LNCAP (cell line): ENCODE measurements at regions not wholly inside any gene's neighbourhood (a gene's known extent, or its start where the extent isn't known, plus 50 kb on each side); places are given as distances from the start of the nearest gene placed in this dataset.

Experiments used
- CTCF ChIP-seq: fragments of 450-650 bp; IDR thresholded peaks from 2 replicates; pipeline ENCODE4 v1.5.1; 2017; ENCODE audit warnings: mild to moderate bottlenecking

- TF ChIP-seq CTCF, result no peak
Observed at GRCh38 chr16:61237884-61238485, 798.3 kb downstream of the CDH8 start.

- no peak for TF ChIP-seq CTCF
Observed at GRCh38 chr16:61233713-61234112, 802.5 kb downstream of the CDH8 start.

GRCh38 chr16:61228371-61228770 lies 807.9 kb downstream of the CDH8 start:
- no peak for TF ChIP-seq CTCF

GRCh38 chr16:61215605-61216004 lies 820.6 kb downstream of the CDH8 start:
- TF ChIP-seq CTCF, result no peak

- no peak for TF ChIP-seq CTCF
Observed at GRCh38 chr16:61214780-61215179, 821.5 kb downstream of the CDH8 start.

- no peak for TF ChIP-seq CTCF
Observed at GRCh38 chr16:61210076-61210475, 826.2 kb downstream of the CDH8 start.

- TF ChIP-seq CTCF, result no peak
Observed at GRCh38 chr16:61195006-61195405, 841.2 kb downstream of the CDH8 start.

- no peak for TF ChIP-seq CTCF
Observed at GRCh38 chr16:61194573-61194972, 841.7 kb downstream of the CDH8 start.
